GM19043 (cell line): ENCODE measurements at regions not wholly inside any gene's neighbourhood (a gene's known extent, or its start where the extent isn't known, plus 50 kb on each side); places are given as distances from the start of the nearest gene placed in this dataset.
A peak's percentile ranks its signal among the peaks of the same experiment; 100 is the strongest.

Source experiments
- ATAC-seq: cut with Tn5 transposase; IDR thresholded peaks from one replicate; pipeline ENCODE4 v1.9.1; 2021; ENCODE audit warnings: low read depth; ENCODE audit not compliant: unreplicated experiment

- ATAC-seq: no peak
Measured at GRCh38 chr2:189267491-189267890, 87.9 kb upstream of the COL5A2 start.

GRCh38 chr2:189267925-189268579 lies 88.5 kb upstream of the COL5A2 start:
- ATAC-seq: no peak

- no peak for ATAC-seq
Measured at GRCh38 chr2:189268763-189269162, 89.2 kb upstream of the COL5A2 start.

GRCh38 chr2:189273734-189274133 lies 94.2 kb upstream of the COL5A2 start:
- ATAC-seq: no peak

- ATAC-seq: no peak
Measured at GRCh38 chr2:189274361-189274760, 94.8 kb upstream of the COL5A2 start.

GRCh38 chr2:189276277-189276676 lies 96.7 kb upstream of the COL5A2 start:
- no peak for ATAC-seq

GRCh38 chr2:189281201-189281600 lies 101.6 kb upstream of the COL5A2 start:
- ATAC-seq: no peak

GRCh38 chr2:189285349-189285748 lies 105.8 kb upstream of the COL5A2 start:
- no peak for ATAC-seq

- no peak for ATAC-seq
Measured at GRCh38 chr2:189285962-189286645, 106.5 kb upstream of the COL5A2 start.

GRCh38 chr2:189287363-189287762 lies 107.8 kb upstream of the COL5A2 start:
- no peak for ATAC-seq

- peak; percentile 83 for ATAC-seq
Measured at GRCh38 chr2:189287982-189288521, 108.5 kb upstream of the COL5A2 start.

- ATAC-seq: no peak
Measured at GRCh38 chr2:189291460-189291859, 111.9 kb upstream of the COL5A2 start.

- no peak for ATAC-seq
Measured at GRCh38 chr2:189293164-189293563, 113.6 kb upstream of the COL5A2 start.

GRCh38 chr2:189297446-189297845 lies 117.9 kb upstream of the COL5A2 start:
- no peak for ATAC-seq

- ATAC-seq: no peak
Measured at GRCh38 chr2:189298038-189298437, 118.5 kb upstream of the COL5A2 start.

GRCh38 chr2:189298481-189298880 lies 118.9 kb upstream of the COL5A2 start:
- ATAC-seq: no peak

- no peak for ATAC-seq
Measured at GRCh38 chr2:189299974-189300373, 120.4 kb upstream of the COL5A2 start.

- ATAC-seq: no peak
Measured at GRCh38 chr2:189300916-189301315, 121.4 kb upstream of the COL5A2 start.

- ATAC-seq: no peak
Measured at GRCh38 chr2:189302274-189302948, 122.8 kb upstream of the COL5A2 start.

- no peak for ATAC-seq
Measured at GRCh38 chr2:189304360-189304759, 124.8 kb upstream of the COL5A2 start.

GRCh38 chr2:189305291-189305943 lies 125.9 kb upstream of the COL5A2 start:
- no peak for ATAC-seq
